Gastrocnemius medialis (tissue), 4 donors: ENCODE measurements at regions not wholly inside any gene's neighbourhood (a gene's known extent, or its start where the extent isn't known, plus 50 kb on each side); places are given as distances from the start of the nearest gene placed in this dataset.

Experiments used
- POLR2A ChIP-seq, 2 donors: fragments of 450-650 bp; IDR thresholded peaks; one replicate each; pipeline ENCODE4 v1.6.1; 2017; ENCODE audit warnings: antibody characterized with exemption in 2 of 2, mild to moderate bottlenecking in 2 of 2, moderate library complexity in 2 of 2
- TF ChIP-seq, protein P1 (sequence below), 5 experiments: fragments of 450-650 bp in 3 of 5; fragments of 200-600 bp in 2 of 5; sonication (generic) in 2 of 5; IDR thresholded peaks in 4 of 5; conservative IDR thresholded peaks in 1 of 5; 1 replicate in 4 of 5; 2 replicates in 1 of 5; pipeline ENCODE4 v1.5.1; 2016 to 2019; ENCODE audit warnings: antibody characterized with exemption in 5 of 5, mild to moderate bottlenecking in 3 of 5, moderate library complexity in 3 of 5

DNA sequence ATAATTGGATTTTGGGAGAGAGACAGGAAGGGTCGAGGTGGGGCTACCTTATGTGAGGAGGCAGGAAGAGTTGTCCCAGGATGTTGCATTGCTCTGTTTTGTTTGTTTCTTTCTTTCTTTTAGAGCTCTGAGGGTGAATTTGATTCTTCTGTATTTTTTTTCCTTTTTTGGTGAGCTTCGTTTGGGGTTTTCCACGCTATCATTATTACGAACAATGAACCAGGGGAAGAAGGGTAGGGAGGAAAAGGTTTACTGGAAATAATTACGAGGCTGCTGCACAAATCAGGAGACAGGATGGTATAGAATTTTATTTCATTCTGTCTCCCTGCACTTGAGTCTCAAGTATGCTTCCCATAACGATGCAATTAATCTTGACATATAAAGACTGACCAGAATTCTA lies 51.4 kb upstream of the ZNF516 start:
- TF ChIP-seq, protein P1, sequence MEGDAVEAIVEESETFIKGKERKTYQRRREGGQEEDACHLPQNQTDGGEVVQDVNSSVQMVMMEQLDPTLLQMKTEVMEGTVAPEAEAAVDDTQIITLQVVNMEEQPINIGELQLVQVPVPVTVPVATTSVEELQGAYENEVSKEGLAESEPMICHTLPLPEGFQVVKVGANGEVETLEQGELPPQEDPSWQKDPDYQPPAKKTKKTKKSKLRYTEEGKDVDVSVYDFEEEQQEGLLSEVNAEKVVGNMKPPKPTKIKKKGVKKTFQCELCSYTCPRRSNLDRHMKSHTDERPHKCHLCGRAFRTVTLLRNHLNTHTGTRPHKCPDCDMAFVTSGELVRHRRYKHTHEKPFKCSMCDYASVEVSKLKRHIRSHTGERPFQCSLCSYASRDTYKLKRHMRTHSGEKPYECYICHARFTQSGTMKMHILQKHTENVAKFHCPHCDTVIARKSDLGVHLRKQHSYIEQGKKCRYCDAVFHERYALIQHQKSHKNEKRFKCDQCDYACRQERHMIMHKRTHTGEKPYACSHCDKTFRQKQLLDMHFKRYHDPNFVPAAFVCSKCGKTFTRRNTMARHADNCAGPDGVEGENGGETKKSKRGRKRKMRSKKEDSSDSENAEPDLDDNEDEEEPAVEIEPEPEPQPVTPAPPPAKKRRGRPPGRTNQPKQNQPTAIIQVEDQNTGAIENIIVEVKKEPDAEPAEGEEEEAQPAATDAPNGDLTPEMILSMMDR (IDR thresholded peaks at IDR 0.05 in 4 of 5, conservative IDR thresholded peaks at IDR 0.05 in 1 of 5): no peak
- no peak for TF ChIP-seq POLR2A (IDR thresholded peaks at IDR 0.05)
